IMR-90 (cell line): ENCODE measurements at regions not wholly inside any gene's neighbourhood (a gene's known extent, or its start where the extent isn't known, plus 50 kb on each side); places are given as distances from the start of the nearest gene placed in this dataset.

Source experiments
- ATAC-seq: fragments of 200-7000 bp; cut with Tn5 transposase; 2 replicates; pipeline ENCODE4 v1.9.1; 2020; ENCODE audit warnings: low read depth, mild to moderate bottlenecking, moderate library complexity
- BruUV-seq: library from RNA; stranded (reverse); fragments of 400-500 nt; replicated peaks from 2 replicates; lab custom pipeline; 2021; lab: Mats Ljungman, UMichigan
- CTCF ChIA-PET: fragments of 300-600 bp; formaldehyde crosslinking; extraction: SDS; loops from one replicate; lab custom pipeline; 2021; ENCODE audit warnings: antibody characterized with exemption; lab: Yijun Ruan, JAX
- POLR2A ChIA-PET: fragments of 300-600 bp; sonication (Branson Sonifier 250); formaldehyde crosslinking; loops from one replicate; lab custom pipeline; 2022; ENCODE audit warnings: antibody characterized with exemption; ENCODE audit not compliant: unreplicated experiment; lab: Charles Lee
- DNase-seq: peaks from one replicate; pipeline ENCODE4 v3.0.0; 2013
- H2AFZ ChIP-seq: replicated peaks from 2 replicates; pipeline ENCODE3; 2013; ENCODE audit warnings: low read length, mild to moderate bottlenecking; ENCODE audit not compliant: poor library complexity
- H2AK5ac ChIP-seq: 2 replicates; pipeline ENCODE4 v1.6.1; 2013; ENCODE audit warnings: low read depth, low read length, inconsistent platforms
- H2AK9ac ChIP-seq: replicated peaks from 2 replicates; pipeline ENCODE3; 2013; ENCODE audit warnings: mild to moderate bottlenecking, low read depth, low read length, moderate library complexity; ENCODE audit not compliant: poor library complexity
- H2BK120ac ChIP-seq: 2 replicates; pipeline ENCODE4 v1.6.1; 2013; ENCODE audit warnings: low read depth, low read length, inconsistent platforms
- H2BK15ac ChIP-seq: 3 replicates; pipeline ENCODE4 v1.6.1; 2013; ENCODE audit warnings: low read depth, low read length, inconsistent platforms
- H2BK20ac ChIP-seq: 2 replicates; pipeline ENCODE4 v1.6.1; 2013; ENCODE audit warnings: low read depth, mild to moderate bottlenecking, inconsistent platforms, low read length, moderate library complexity
- H2BK5ac ChIP-seq: 2 replicates; pipeline ENCODE4 v1.6.1; 2013; ENCODE audit warnings: mild to moderate bottlenecking, low read depth, low read length, inconsistent platforms; ENCODE audit not compliant: poor library complexity, severe bottlenecking
- H3K14ac ChIP-seq: replicated peaks from 2 replicates; pipeline ENCODE4 v1.6.1; 2013; ENCODE audit warnings: low read depth, low read length, inconsistent platforms
- H3K18ac ChIP-seq: 2 replicates; pipeline ENCODE4 v1.6.1; 2013; ENCODE audit warnings: low read depth, low read length, control low read depth
- H3K23ac ChIP-seq: 2 replicates; pipeline ENCODE4 v1.6.1; 2013; ENCODE audit warnings: low read depth, low read length, inconsistent platforms
- H3K27ac ChIP-seq: 2 replicates; pipeline ENCODE4 v1.5.1; 2013; ENCODE audit warnings: mild to moderate bottlenecking, control low read depth, low read length; ENCODE audit not compliant: insufficient read depth
- H3K27me3 ChIP-seq: 2 replicates; pipeline ENCODE4 v1.6.1; 2013; ENCODE audit warnings: low read length; ENCODE audit not compliant: control insufficient read depth, insufficient read depth
- H3K36me3 ChIP-seq: 2 replicates; pipeline ENCODE4 v1.6.1; 2013; ENCODE audit warnings: low read length, mixed read lengths; ENCODE audit not compliant: control insufficient read depth, insufficient read depth
- H3K4ac ChIP-seq: 2 replicates; pipeline ENCODE4 v1.6.1; 2013; ENCODE audit warnings: low read depth, low read length, inconsistent platforms
- H3K4me1 ChIP-seq: 2 replicates; pipeline ENCODE4 v1.6.1; 2013; ENCODE audit warnings: low read length, mixed read lengths; ENCODE audit not compliant: control insufficient read depth, insufficient read depth
- H3K4me2 ChIP-seq: 2 replicates; pipeline ENCODE4 v1.6.1; 2013; ENCODE audit warnings: low read depth, mild to moderate bottlenecking, control low read depth, low read length, moderate library complexity
- H3K4me3 ChIP-seq: 2 replicates; pipeline ENCODE4 v1.5.1; 2013; ENCODE audit warnings: low read depth, mild to moderate bottlenecking, control low read depth, low read length, moderate library complexity; ENCODE audit not compliant: insufficient read depth
- H3K56ac ChIP-seq: 2 replicates; pipeline ENCODE4 v1.6.1; 2013; ENCODE audit warnings: low read length, inconsistent platforms; ENCODE audit not compliant: insufficient read depth; ENCODE audit errors: extremely low read depth
- H3K79me1 ChIP-seq, 2 experiments: 2 replicates each; pipeline ENCODE4 v1.6.1; 2013; ENCODE audit warnings: low read length in 2 of 2, inconsistent platforms in 1 of 2, low read depth in 1 of 2
- H3K9ac ChIP-seq: 2 replicates; pipeline ENCODE4 v1.6.1; 2013; ENCODE audit warnings: low read depth, low read length, control low read depth
- H3K9me1 ChIP-seq: 2 replicates; pipeline ENCODE4 v1.6.1; 2013; ENCODE audit warnings: low read length, inconsistent platforms; ENCODE audit not compliant: insufficient read depth
- H3K9me3 ChIP-seq: 2 replicates; pipeline ENCODE4 v1.6.1; 2013; ENCODE audit warnings: low read length; ENCODE audit not compliant: control insufficient read depth, insufficient read depth
- H4K20me1 ChIP-seq: 2 replicates; pipeline ENCODE4 v1.6.1; 2013; ENCODE audit warnings: low read length, inconsistent platforms; ENCODE audit not compliant: insufficient read depth
- H4K5ac ChIP-seq: 2 replicates; pipeline ENCODE4 v1.6.1; 2013; ENCODE audit warnings: mild to moderate bottlenecking, low read depth, low read length, control low read depth
- H4K8ac ChIP-seq, 2 experiments: 2 replicates each; pipeline ENCODE4 v1.6.1; 2013; ENCODE audit warnings: low read depth in 2 of 2, low read length in 2 of 2, control low read depth in 1 of 2, inconsistent platforms in 1 of 2
- H4K91ac ChIP-seq: 2 replicates; pipeline ENCODE4 v1.6.1; 2013; ENCODE audit warnings: low read depth, low read length, inconsistent platforms; ENCODE audit not compliant: insufficient read depth
- BHLHE40 ChIP-seq: fragments of 150-350 bp; IDR thresholded peaks from 2 replicates; pipeline ENCODE4 v1.6.1; 2016; ENCODE audit warnings: mild to moderate bottlenecking, low read depth, low read length
- CEBPB ChIP-seq: IDR thresholded peaks from 2 replicates; pipeline ENCODE4 v1.6.1; 2012; ENCODE audit warnings: low read depth, low read length, improper control_type of control experiment
- CHD1 ChIP-seq: IDR thresholded peaks from 2 replicates; pipeline ENCODE4 v1.6.1; 2012; ENCODE audit warnings: low read depth, low read length, improper control_type of control experiment
- CTCF ChIP-seq: conservative IDR thresholded peaks from 2 replicates; pipeline ENCODE4 v1.5.1; 2012; ENCODE audit warnings: mild to moderate bottlenecking, low read depth, low read length, improper control_type of control experiment
- ELK1 ChIP-seq: fragments of 150-350 bp; IDR thresholded peaks from 2 replicates; pipeline ENCODE4 v1.6.1; 2016; ENCODE audit warnings: low read depth, mild to moderate bottlenecking, low read length, moderate library complexity, borderline replicate concordance
- FOS ChIP-seq: fragments of 150-350 bp; IDR thresholded peaks from 2 replicates; pipeline ENCODE4 v1.6.1; 2016; ENCODE audit warnings: low read depth, low read length
- MAFK ChIP-seq: IDR thresholded peaks from 2 replicates; pipeline ENCODE4 v1.6.1; 2012; ENCODE audit warnings: low read depth, low read length, improper control_type of control experiment
- MAZ ChIP-seq: IDR thresholded peaks from 2 replicates; pipeline ENCODE4 v1.6.1; 2012; ENCODE audit warnings: low read depth, mild to moderate bottlenecking, low read length, improper control_type of control experiment, moderate library complexity, borderline replicate concordance
- MXI1 ChIP-seq: IDR thresholded peaks from 2 replicates; pipeline ENCODE4 v1.6.1; 2012; ENCODE audit warnings: low read depth, mild to moderate bottlenecking, low read length, moderate library complexity, borderline replicate concordance
- NFE2L2 ChIP-seq: fragments of 150-350 bp; IDR thresholded peaks from 2 replicates; pipeline ENCODE4 v1.6.1; 2016; ENCODE audit warnings: low read depth, mild to moderate bottlenecking, low read length
- POLR2A ChIP-seq: IDR thresholded peaks from 2 replicates; pipeline ENCODE4 v1.6.1; 2012; ENCODE audit warnings: mild to moderate bottlenecking, low read depth, low read length
- RAD21 ChIP-seq: IDR thresholded peaks from 2 replicates; pipeline ENCODE4 v1.6.1; 2012; ENCODE audit warnings: low read length, improper control_type of control experiment
- RCOR1 ChIP-seq: IDR thresholded peaks from 2 replicates; pipeline ENCODE4 v1.6.1; 2012; ENCODE audit warnings: mild to moderate bottlenecking, low read length, improper control_type of control experiment; ENCODE audit not compliant: insufficient replicate concordance
- RFX5 ChIP-seq: IDR thresholded peaks from 2 replicates; pipeline ENCODE4 v1.8.0; 2012; ENCODE audit warnings: low read depth, mild to moderate bottlenecking, low read length, moderate library complexity
- SMC3 ChIP-seq: fragments of 150-350 bp; IDR thresholded peaks from 2 replicates; pipeline ENCODE4 v1.6.1; 2016; ENCODE audit warnings: low read depth, mild to moderate bottlenecking, antibody characterized with exemption, low read length, moderate library complexity
- WGBS, 2 experiments: methylation state at CpG; one replicate each; pipeline versions ENCODE4 v1.1.5 to v1.1.7; 2013; ENCODE audit warnings: missing lambda C conversion rate in 2 of 2; ENCODE audit not compliant: insufficient read length in 1 of 2; ENCODE audit errors: extremely low coverage in 2 of 2; 5-methylcytosine and 5-hydroxymethylcytosine counted together
- dilution Hi-C: fragments of 300-500 bp; cut with HindIII; formaldehyde crosslinking; loops from one replicate; pipeline ENCODE4 v1.14.3; 2018; ENCODE audit warnings: low sequenced_read_pairs; ENCODE audit not compliant: unreplicated experiment
- in situ Hi-C: fragments of 300-500 bp; cut with MboI; formaldehyde crosslinking; loops from 3 replicates; pipeline ENCODE4 v1.14.3; 2019; ENCODE audit warnings: low sequenced_read_pairs, inconsistent platforms, mixed read lengths
- intact Hi-C: fragments of 100-400 bp; cut with micrococcal nuclease; formaldehyde crosslinking; loops from 2 replicates; pipeline ENCODE4 v1.10.0; 2022
- TF ChIP-seq, protein P1 (sequence below): fragments of 150-350 bp; IDR thresholded peaks from 2 replicates; pipeline ENCODE4 v1.6.1; 2017; ENCODE audit warnings: mild to moderate bottlenecking, antibody characterized with exemption, low read length, low read depth

DNA sequence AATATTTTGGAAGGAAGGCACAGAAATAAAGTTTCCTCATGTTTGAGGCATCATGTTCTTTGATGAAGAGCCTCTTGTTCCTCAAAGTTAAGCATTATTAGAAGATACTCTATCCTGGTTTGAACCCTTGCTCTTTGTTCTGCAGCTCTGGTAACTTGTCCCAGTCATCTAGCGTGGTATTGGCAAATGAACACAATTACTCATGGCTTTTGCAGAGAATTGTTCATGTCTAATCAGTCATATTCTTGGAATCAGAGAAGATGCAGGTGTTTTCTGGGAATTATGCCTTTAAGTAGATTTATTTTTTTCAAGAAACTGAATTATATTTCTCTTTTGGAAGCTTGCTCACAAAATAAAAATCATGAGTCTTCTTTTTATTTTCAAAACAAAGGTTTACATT is 52.9 kb upstream of the HPGDS start:
- Histone ChIP-seq H3K23ac (no peak overlapping the region), H2AK5ac (no peak overlapping the region), H3K4me3 (no peak overlapping the region), H2BK5ac (no peak overlapping the region), H2BK120ac (no peak overlapping the region), H4K20me1 (no peaks in the 10 kb centered on the region), H3K79me1 (no peaks in the 10 kb centered on the region), H4K5ac (no peak overlapping the region), H2AK9ac (no peak overlapping the region), H3K9me3 (no peaks in the 10 kb centered on the region), H4K8ac (no peak overlapping the region), H3K4ac (no peak overlapping the region), H4K91ac (no peak overlapping the region), H3K18ac (no peak overlapping the region), H3K14ac (no peak overlapping the region), H3K36me3 (no peaks in the 10 kb centered on the region), H3K27me3 (peaks cover 2% of the 10 kb centered on the region), H3K4me2 (no peak overlapping the region), H3K56ac (no peak overlapping the region), H3K9me1 (no peaks in the 10 kb centered on the region), H3K4me1 (no peaks in the 10 kb centered on the region), H2BK15ac (no peak overlapping the region), H3K9ac (no peak overlapping the region), H2BK20ac (no peak overlapping the region), H2AFZ (no peak overlapping the region), H3K27ac (no peak overlapping the region)
- no TSS peak for BruUV-seq
- in situ Hi-C loops = loop anchor here (10.0 kb wide), 1 partner anchor 601 kb away; no protein-coding TSS in a partner anchor
- POLR2A ChIA-PET = no interaction called here
- ATAC-seq (no peak), DNase-seq (no peak)
- TF ChIP-seq CTCF = no peak
- TF ChIP-seq RCOR1 = no peak
- no peak for TF ChIP-seq MAFK
- no peak for TF ChIP-seq RFX5
- TF ChIP-seq CHD1 = no peak
- no peak for TF ChIP-seq SMC3
- TF ChIP-seq MXI1 = no peak
- TF ChIP-seq NFE2L2 = no peak
- TF ChIP-seq POLR2A = no peak
- no peak for TF ChIP-seq FOS
- no peak for TF ChIP-seq CEBPB
- no peak for TF ChIP-seq RAD21
- TF ChIP-seq BHLHE40 = no peak
- TF ChIP-seq, protein P1, sequence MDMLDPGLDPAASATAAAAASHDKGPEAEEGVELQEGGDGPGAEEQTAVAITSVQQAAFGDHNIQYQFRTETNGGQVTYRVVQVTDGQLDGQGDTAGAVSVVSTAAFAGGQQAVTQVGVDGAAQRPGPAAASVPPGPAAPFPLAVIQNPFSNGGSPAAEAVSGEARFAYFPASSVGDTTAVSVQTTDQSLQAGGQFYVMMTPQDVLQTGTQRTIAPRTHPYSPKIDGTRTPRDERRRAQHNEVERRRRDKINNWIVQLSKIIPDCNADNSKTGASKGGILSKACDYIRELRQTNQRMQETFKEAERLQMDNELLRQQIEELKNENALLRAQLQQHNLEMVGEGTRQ = no peak
- TF ChIP-seq ELK1 = no peak
- TF ChIP-seq MAZ = no peak
- CTCF ChIA-PET = no interaction called here
- dilution Hi-C loops = no loop called here
- intact Hi-C loops = no loop called here
- no CpG with 5 or more reads among the region's 1 CpG for WGBS, 2 experiments
